SK-N-MC (cell line): ENCODE measurements at regions not wholly inside any gene's neighbourhood (a gene's known extent, or its start where the extent isn't known, plus 50 kb on each side); places are given as distances from the start of the nearest gene placed in this dataset.

Experiments used
- DNase-seq: peaks from one replicate; pipeline ENCODE4 v3.0.0-alpha.2; 2011; ENCODE audit warnings: low read depth, low spot score
- H3K27ac ChIP-seq: fragments of 200-600 bp; sonication (generic); 2 replicates; pipeline ENCODE4 v1.5.1; 2016; ENCODE audit warnings: mixed run types
- H3K36me3 ChIP-seq: fragments of 200-600 bp; sonication (generic); 2 replicates; pipeline ENCODE4 v1.6.1; 2017; ENCODE audit warnings: antibody characterized with exemption, low read length, mixed read lengths; ENCODE audit not compliant: insufficient read depth
- H3K4me3 ChIP-seq: fragments of 200-600 bp; sonication (generic); 2 replicates; pipeline ENCODE4 v1.5.1; 2016
- H3K9ac ChIP-seq: fragments of 200-600 bp; sonication (generic); 2 replicates; pipeline ENCODE4 v1.8.0; 2017; ENCODE audit warnings: mixed run types, mixed read lengths; ENCODE audit not compliant: insufficient read length
- H3K9me3 ChIP-seq: fragments of 200-600 bp; sonication (generic); 2 replicates; pipeline ENCODE4 v1.6.1; 2017; ENCODE audit warnings: low read depth, mild to moderate bottlenecking, antibody characterized with exemption, low read length, moderate library complexity, mixed read lengths
- EZH2 ChIP-seq: fragments of 200-600 bp; sonication (generic); IDR thresholded peaks from one replicate; pipeline ENCODE4 v1.6.1; 2017; ENCODE audit warnings: antibody characterized with exemption
- FOXP2 ChIP-seq: optimal IDR thresholded peaks from 2 replicates; pipeline ENCODE3; 2011; ENCODE audit warnings: mild to moderate bottlenecking, moderate library complexity; ENCODE audit not compliant: insufficient read depth; ENCODE audit errors: extremely low read length, control extremely low read depth
- POLR2AphosphoS5 ChIP-seq: IDR thresholded peaks from 2 replicates; pipeline ENCODE4 v1.6.1; 2012; ENCODE audit warnings: mild to moderate bottlenecking, low read depth, low read length, borderline replicate concordance

- no peak overlapping the region for H3K4me3 ChIP-seq
- H3K36me3 ChIP-seq: no peaks in the 10 kb centered on the region
- no peak overlapping the region for H3K9ac ChIP-seq
- H3K27ac ChIP-seq: no peak overlapping the region
- DNase-seq: no peak
- H3K9me3 ChIP-seq: no peaks in the 10 kb centered on the region
- TF ChIP-seq FOXP2: no peak
- TF ChIP-seq EZH2: no peak
- TF ChIP-seq POLR2AphosphoS5: no peak
Observed at GRCh38 chr11:90890347-90890746, 667.5 kb upstream of the CHORDC1 start.

- H3K36me3 ChIP-seq: no peaks in the 10 kb centered on the region
- no peaks in the 10 kb centered on the region for H3K9me3 ChIP-seq
- TF ChIP-seq POLR2AphosphoS5: no peak
- no peak for TF ChIP-seq EZH2
- TF ChIP-seq FOXP2: no peak
- no peak overlapping the region for H3K4me3 ChIP-seq
- H3K9ac ChIP-seq: no peak overlapping the region
- no peak overlapping the region for H3K27ac ChIP-seq
- no peak for DNase-seq
Observed at GRCh38 chr11:90884181-90884580, 661.3 kb upstream of the CHORDC1 start.

- DNase-seq: no peak
- Histone ChIP-seq H3K4me3 (no peak overlapping the region), H3K27ac (no peak overlapping the region), H3K36me3 (no peaks in the 10 kb centered on the region), H3K9ac (no peak overlapping the region), H3K9me3 (no peaks in the 10 kb centered on the region)
- TF ChIP-seq EZH2 (no peak), FOXP2 (no peak), POLR2AphosphoS5 (no peak)
Observed at GRCh38 chr11:90874986-90875385, 652.1 kb upstream of the CHORDC1 start.

GRCh38 chr11:90874281-90874680, 651.4 kb upstream of the CHORDC1 start:
- H3K27ac ChIP-seq: peak overlapping the region; percentile 14; the same call in 1 of the 2 replicates
- no peak overlapping the region for H3K4me3 ChIP-seq
- no peaks in the 10 kb centered on the region for H3K36me3 ChIP-seq
- no peaks in the 10 kb centered on the region for H3K9me3 ChIP-seq
- DNase-seq: peak; percentile 83
- H3K9ac ChIP-seq: no peak overlapping the region
- TF ChIP-seq FOXP2 (no peak), POLR2AphosphoS5 (no peak; the same call in 1 of the 2 replicates), EZH2 (no peak)

- no peaks in the 10 kb centered on the region for H3K9me3 ChIP-seq
- no peak overlapping the region for H3K27ac ChIP-seq
- H3K36me3 ChIP-seq: no peaks in the 10 kb centered on the region
- TF ChIP-seq EZH2 (no peak), FOXP2 (no peak), POLR2AphosphoS5 (no peak)
- H3K4me3 ChIP-seq: no peak overlapping the region
- H3K9ac ChIP-seq: no peak overlapping the region
- no peak for DNase-seq
Observed at GRCh38 chr11:90867416-90867815, 644.6 kb upstream of the CHORDC1 start.

GRCh38 chr11:90856790-90857189, 633.9 kb upstream of the CHORDC1 start:
- H3K9me3 ChIP-seq: no peaks in the 10 kb centered on the region
- TF ChIP-seq EZH2 (no peak), POLR2AphosphoS5 (no peak), FOXP2 (no peak)

GRCh38 chr11:90855531-90855930, 632.7 kb upstream of the CHORDC1 start:
- H3K36me3 ChIP-seq: no peaks in the 10 kb centered on the region
- TF ChIP-seq FOXP2: no peak
- TF ChIP-seq POLR2AphosphoS5: no peak
- TF ChIP-seq EZH2: no peak
- no peak overlapping the region for H3K4me3 ChIP-seq
- no peaks in the 10 kb centered on the region for H3K9me3 ChIP-seq
- H3K27ac ChIP-seq: no peak overlapping the region
- no peak for DNase-seq
- H3K9ac ChIP-seq: no peak overlapping the region

More at GRCh38 chr11:90856790-90857189, 633.9 kb upstream of the CHORDC1 start:
- Histone ChIP-seq H3K9ac (no peak overlapping the region), H3K27ac (no peak overlapping the region), H3K4me3 (no peak overlapping the region), H3K36me3 (no peaks in the 10 kb centered on the region)
- no peak for DNase-seq

GRCh38 chr11:90851196-90851595, 628.3 kb upstream of the CHORDC1 start:
- H3K9ac ChIP-seq: no peak overlapping the region
- H3K9me3 ChIP-seq: no peaks in the 10 kb centered on the region
- H3K36me3 ChIP-seq: no peaks in the 10 kb centered on the region
- DNase-seq: no peak
- H3K4me3 ChIP-seq: no peak overlapping the region
- TF ChIP-seq POLR2AphosphoS5 (no peak), EZH2 (no peak), FOXP2 (no peak)
- H3K27ac ChIP-seq: peak overlapping the region; percentile 66

GRCh38 chr11:90849312-90849711, 626.5 kb upstream of the CHORDC1 start:
- TF ChIP-seq EZH2 (no peak), FOXP2 (no peak), POLR2AphosphoS5 (no peak)
- Histone ChIP-seq H3K4me3 (no peak overlapping the region), H3K9me3 (no peaks in the 10 kb centered on the region), H3K27ac (no peak overlapping the region), H3K36me3 (no peaks in the 10 kb centered on the region), H3K9ac (no peak overlapping the region)
- no peak for DNase-seq
